ENCODE measurements at regions not wholly inside any gene's neighbourhood (a gene's known extent, or its start where the extent isn't known, plus 50 kb on each side); places are given as distances from the start of the nearest gene placed in this dataset.

DNA sequence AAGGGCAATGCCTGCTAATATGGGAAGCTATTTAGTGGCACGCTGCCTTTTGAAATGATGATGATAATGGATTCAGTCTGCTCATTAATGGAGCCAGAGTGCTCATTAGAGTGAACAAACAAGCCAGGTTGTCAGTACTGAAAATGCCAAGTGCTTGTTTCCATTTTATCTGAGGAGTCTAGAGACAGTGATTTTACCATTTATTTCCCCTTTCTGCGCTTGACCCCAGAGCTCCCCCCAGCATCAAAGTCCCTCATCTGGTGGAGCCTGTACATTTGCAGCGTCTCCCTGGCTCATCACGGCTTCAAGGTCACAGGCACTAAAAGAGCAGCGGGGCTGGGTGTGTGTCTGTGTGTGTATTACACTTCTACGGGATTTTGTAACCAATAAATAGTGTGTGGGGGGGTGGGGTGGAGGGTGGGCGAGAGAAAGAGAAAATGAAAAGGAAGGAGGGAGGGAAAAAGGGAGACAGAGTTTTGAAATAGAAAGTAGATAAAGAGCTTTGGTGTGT is 553.8 kb downstream of the TFEC start:
- 0 to 5% methylated on average over 2 to 7 of the region's 7 CpGs for WGBS, 2 experiments (ENCODE audit: insufficient coverage in 1 of 2, insufficient read length in 1 of 2)
- H3K27ac Mint-ChIP-seq: peak overlapping the region; percentile 75
- H3K9me3 ChIP-seq (ENCODE audit: control insufficient read depth, low read length): no peaks in the 10 kb centered on the region

DNA sequence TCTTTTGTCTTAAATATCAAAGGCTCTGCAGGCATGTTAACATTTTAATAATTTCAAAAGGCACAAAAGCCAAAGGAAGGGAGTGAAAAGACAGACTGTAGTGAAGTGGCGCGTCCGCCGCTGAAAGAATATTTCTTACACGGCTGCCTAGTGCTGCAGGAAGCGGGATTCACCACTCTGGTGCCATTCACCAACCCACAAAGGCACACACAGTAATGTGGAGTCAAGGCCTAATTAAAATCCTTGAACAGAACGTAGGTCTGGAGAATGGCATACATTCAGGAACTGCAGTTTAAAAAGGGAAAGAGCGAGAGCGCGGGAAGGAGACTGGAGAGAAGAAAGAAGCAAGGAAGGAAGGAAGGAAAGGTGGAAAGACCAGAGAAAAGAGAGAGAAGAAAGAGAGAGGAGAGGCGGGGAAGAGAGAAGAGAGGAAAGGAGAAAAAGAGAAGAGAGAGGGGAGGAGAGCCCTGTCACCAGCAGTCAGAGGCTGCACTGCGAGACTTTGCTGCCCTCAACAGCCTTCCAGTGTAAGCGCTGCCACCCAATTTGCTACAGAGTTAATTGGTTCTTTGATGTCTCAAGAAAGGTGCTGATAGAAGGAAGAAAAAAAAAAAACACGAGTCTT is 554.0 kb downstream of the MDFIC start:
- Mint-ChIP-seq H3K36me3 (ENCODE audit: low read depth) (no peaks in the 10 kb centered on the region), H3K4me3 (peak overlapping the region; percentile 68), H3K4me1 (peaks cover 18% of the 10 kb centered on the region), H3K9me3 (no peaks in the 10 kb centered on the region), H3K27me3 (ENCODE audit: insufficient read depth) (peaks cover 2% of the 10 kb centered on the region), H3K27ac (no peak overlapping the region)
- no peaks in the 10 kb centered on the region for H3K36me3 ChIP-seq (ENCODE audit: control insufficient read depth, insufficient read depth, low read length)
- TF ChIP-seq, protein P1, sequence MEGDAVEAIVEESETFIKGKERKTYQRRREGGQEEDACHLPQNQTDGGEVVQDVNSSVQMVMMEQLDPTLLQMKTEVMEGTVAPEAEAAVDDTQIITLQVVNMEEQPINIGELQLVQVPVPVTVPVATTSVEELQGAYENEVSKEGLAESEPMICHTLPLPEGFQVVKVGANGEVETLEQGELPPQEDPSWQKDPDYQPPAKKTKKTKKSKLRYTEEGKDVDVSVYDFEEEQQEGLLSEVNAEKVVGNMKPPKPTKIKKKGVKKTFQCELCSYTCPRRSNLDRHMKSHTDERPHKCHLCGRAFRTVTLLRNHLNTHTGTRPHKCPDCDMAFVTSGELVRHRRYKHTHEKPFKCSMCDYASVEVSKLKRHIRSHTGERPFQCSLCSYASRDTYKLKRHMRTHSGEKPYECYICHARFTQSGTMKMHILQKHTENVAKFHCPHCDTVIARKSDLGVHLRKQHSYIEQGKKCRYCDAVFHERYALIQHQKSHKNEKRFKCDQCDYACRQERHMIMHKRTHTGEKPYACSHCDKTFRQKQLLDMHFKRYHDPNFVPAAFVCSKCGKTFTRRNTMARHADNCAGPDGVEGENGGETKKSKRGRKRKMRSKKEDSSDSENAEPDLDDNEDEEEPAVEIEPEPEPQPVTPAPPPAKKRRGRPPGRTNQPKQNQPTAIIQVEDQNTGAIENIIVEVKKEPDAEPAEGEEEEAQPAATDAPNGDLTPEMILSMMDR (conservative IDR thresholded peaks at IDR 0.05): peak; percentile 70
- no peaks in the 10 kb centered on the region for H3K9me3 ChIP-seq (ENCODE audit: control insufficient read depth, low read length)
- H3K27ac ChIP-seq (ENCODE audit: low read depth, low read length): no peak overlapping the region
- no peaks in the 10 kb centered on the region for H3K27me3 ChIP-seq (ENCODE audit: control insufficient read depth, insufficient read depth, low read length, poor library complexity, severe bottlenecking)
- peak overlapping the region; percentile 81 for H3K4me3 ChIP-seq (ENCODE audit: low read length)
- WGBS, 2 experiments (ENCODE audit: insufficient coverage in 1 of 2, insufficient read length in 1 of 2): 36 to 45% methylated on average over 10 to 14 of the region's 14 CpGs
- DNase-seq: peak; percentile 78
- no peak overlapping the region for H3K9ac ChIP-seq (ENCODE audit: extremely low read depth, low read length, poor library complexity, severe bottlenecking)
- H3K4me1 ChIP-seq (ENCODE audit: control insufficient read depth, insufficient read depth, low read length): no peaks in the 10 kb centered on the region

More for the DNA sequence above, 553.8 kb downstream of the TFEC start:
- no peaks in the 10 kb centered on the region for H3K4me1 ChIP-seq (ENCODE audit: control insufficient read depth, insufficient read depth, low read length)
- Mint-ChIP-seq H3K9me3 (no peaks in the 10 kb centered on the region), H3K4me1 (peaks cover 18% of the 10 kb centered on the region), H3K4me3 (peak overlapping the region; percentile 68), H3K27me3 (ENCODE audit: insufficient read depth) (peaks cover 2% of the 10 kb centered on the region), H3K36me3 (ENCODE audit: low read depth) (no peaks in the 10 kb centered on the region)
- no peak overlapping the region for H3K27ac ChIP-seq (ENCODE audit: low read depth, low read length)
- no peaks in the 10 kb centered on the region for H3K36me3 ChIP-seq (ENCODE audit: control insufficient read depth, insufficient read depth, low read length)
- H3K9ac ChIP-seq (ENCODE audit: extremely low read depth, low read length, poor library complexity, severe bottlenecking): peak overlapping the region; percentile 45
- peak; percentile 60 for DNase-seq
- H3K27me3 ChIP-seq (ENCODE audit: control insufficient read depth, insufficient read depth, low read length, poor library complexity, severe bottlenecking): no peaks in the 10 kb centered on the region
- TF ChIP-seq, protein P1 (conservative IDR thresholded peaks at IDR 0.05): no peak
- peak overlapping the region; percentile 81 for H3K4me3 ChIP-seq (ENCODE audit: low read length)

DNA sequence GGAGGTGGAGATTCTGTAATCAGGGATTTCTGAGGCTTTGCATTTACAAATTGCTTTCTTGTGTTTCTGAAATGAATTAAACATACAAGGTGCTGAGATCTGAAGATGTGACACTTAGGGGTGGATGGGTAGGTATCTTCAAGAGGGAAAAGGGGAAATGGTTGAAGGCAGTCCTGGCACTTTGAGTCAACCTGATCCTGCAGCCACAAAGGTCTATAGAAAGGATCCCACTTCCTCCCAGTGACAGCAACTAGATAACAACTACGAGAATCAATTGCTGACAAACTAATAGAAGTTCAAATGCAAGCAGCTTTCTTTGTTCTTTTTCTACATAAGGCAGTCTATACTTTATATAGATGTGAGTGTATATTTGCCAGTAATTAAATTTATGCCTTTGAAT is 553.3 kb downstream of the MDFIC start:
- no peak overlapping the region for H3K27ac ChIP-seq (ENCODE audit: low read depth, low read length)
- Mint-ChIP-seq H3K4me1 (peaks cover 18% of the 10 kb centered on the region), H3K36me3 (ENCODE audit: low read depth) (no peaks in the 10 kb centered on the region), H3K27me3 (ENCODE audit: insufficient read depth) (peaks cover 2% of the 10 kb centered on the region), H3K4me3 (no peak overlapping the region), H3K27ac (no peak overlapping the region), H3K9me3 (no peaks in the 10 kb centered on the region)
- TF ChIP-seq, protein P1 (conservative IDR thresholded peaks at IDR 0.05): no peak
- H3K4me1 ChIP-seq (ENCODE audit: control insufficient read depth, insufficient read depth, low read length): no peaks in the 10 kb centered on the region
- H3K9me3 ChIP-seq (ENCODE audit: control insufficient read depth, low read length): no peaks in the 10 kb centered on the region
- 20 to 36% methylated on average over 1 of the region's 1 CpG for WGBS, 2 experiments (ENCODE audit: insufficient coverage in 1 of 2, insufficient read length in 1 of 2)
- no peak overlapping the region for H3K9ac ChIP-seq (ENCODE audit: extremely low read depth, low read length, poor library complexity, severe bottlenecking)
- H3K36me3 ChIP-seq (ENCODE audit: control insufficient read depth, insufficient read depth, low read length): no peaks in the 10 kb centered on the region
- H3K4me3 ChIP-seq (ENCODE audit: low read length): no peak overlapping the region
- H3K27me3 ChIP-seq (ENCODE audit: control insufficient read depth, insufficient read depth, low read length, poor library complexity, severe bottlenecking): no peaks in the 10 kb centered on the region
- DNase-seq: no peak

Measured in endodermal cell (in vitro differentiated cells).